IMR-90 (cell line): ENCODE measurements at regions not wholly inside any gene's neighbourhood (a gene's known extent, or its start where the extent isn't known, plus 50 kb on each side); places are given as distances from the start of the nearest gene placed in this dataset.

ENCODE experiments used
- ATAC-seq: fragments of 200-7000 bp; cut with Tn5 transposase; 2 replicates; pipeline ENCODE4 v1.9.1; 2020; ENCODE audit warnings: low read depth, mild to moderate bottlenecking, moderate library complexity
- BruUV-seq: library from RNA; stranded (reverse); fragments of 400-500 nt; replicated peaks from 2 replicates; lab custom pipeline; 2021; lab: Mats Ljungman, UMichigan
- CTCF ChIA-PET: fragments of 300-600 bp; formaldehyde crosslinking; extraction: SDS; loops from one replicate; lab custom pipeline; 2021; ENCODE audit warnings: antibody characterized with exemption; lab: Yijun Ruan, JAX
- POLR2A ChIA-PET: fragments of 300-600 bp; sonication (Branson Sonifier 250); formaldehyde crosslinking; loops from one replicate; lab custom pipeline; 2022; ENCODE audit warnings: antibody characterized with exemption; ENCODE audit not compliant: unreplicated experiment; lab: Charles Lee
- DNase-seq: peaks from one replicate; pipeline ENCODE4 v3.0.0; 2013
- H2AFZ ChIP-seq: replicated peaks from 2 replicates; pipeline ENCODE3; 2013; ENCODE audit warnings: low read length, mild to moderate bottlenecking; ENCODE audit not compliant: poor library complexity
- H2AK5ac ChIP-seq: 2 replicates; pipeline ENCODE4 v1.6.1; 2013; ENCODE audit warnings: low read depth, low read length, inconsistent platforms
- H2AK9ac ChIP-seq: replicated peaks from 2 replicates; pipeline ENCODE3; 2013; ENCODE audit warnings: mild to moderate bottlenecking, low read depth, low read length, moderate library complexity; ENCODE audit not compliant: poor library complexity
- H2BK120ac ChIP-seq: 2 replicates; pipeline ENCODE4 v1.6.1; 2013; ENCODE audit warnings: low read depth, low read length, inconsistent platforms
- H2BK15ac ChIP-seq: 3 replicates; pipeline ENCODE4 v1.6.1; 2013; ENCODE audit warnings: low read depth, low read length, inconsistent platforms
- H2BK20ac ChIP-seq: 2 replicates; pipeline ENCODE4 v1.6.1; 2013; ENCODE audit warnings: low read depth, mild to moderate bottlenecking, inconsistent platforms, low read length, moderate library complexity
- H2BK5ac ChIP-seq: 2 replicates; pipeline ENCODE4 v1.6.1; 2013; ENCODE audit warnings: mild to moderate bottlenecking, low read depth, low read length, inconsistent platforms; ENCODE audit not compliant: poor library complexity, severe bottlenecking
- H3K14ac ChIP-seq: replicated peaks from 2 replicates; pipeline ENCODE4 v1.6.1; 2013; ENCODE audit warnings: low read depth, low read length, inconsistent platforms
- H3K18ac ChIP-seq: 2 replicates; pipeline ENCODE4 v1.6.1; 2013; ENCODE audit warnings: low read depth, low read length, control low read depth
- H3K23ac ChIP-seq: 2 replicates; pipeline ENCODE4 v1.6.1; 2013; ENCODE audit warnings: low read depth, low read length, inconsistent platforms
- H3K27ac ChIP-seq: 2 replicates; pipeline ENCODE4 v1.5.1; 2013; ENCODE audit warnings: mild to moderate bottlenecking, control low read depth, low read length; ENCODE audit not compliant: insufficient read depth
- H3K27me3 ChIP-seq: 2 replicates; pipeline ENCODE4 v1.6.1; 2013; ENCODE audit warnings: low read length; ENCODE audit not compliant: control insufficient read depth, insufficient read depth
- H3K36me3 ChIP-seq: 2 replicates; pipeline ENCODE4 v1.6.1; 2013; ENCODE audit warnings: low read length, mixed read lengths; ENCODE audit not compliant: control insufficient read depth, insufficient read depth
- H3K4ac ChIP-seq: 2 replicates; pipeline ENCODE4 v1.6.1; 2013; ENCODE audit warnings: low read depth, low read length, inconsistent platforms
- H3K4me1 ChIP-seq: 2 replicates; pipeline ENCODE4 v1.6.1; 2013; ENCODE audit warnings: low read length, mixed read lengths; ENCODE audit not compliant: control insufficient read depth, insufficient read depth
- H3K4me2 ChIP-seq: 2 replicates; pipeline ENCODE4 v1.6.1; 2013; ENCODE audit warnings: low read depth, mild to moderate bottlenecking, control low read depth, low read length, moderate library complexity
- H3K4me3 ChIP-seq: 2 replicates; pipeline ENCODE4 v1.5.1; 2013; ENCODE audit warnings: low read depth, mild to moderate bottlenecking, control low read depth, low read length, moderate library complexity; ENCODE audit not compliant: insufficient read depth
- H3K56ac ChIP-seq: 2 replicates; pipeline ENCODE4 v1.6.1; 2013; ENCODE audit warnings: low read length, inconsistent platforms; ENCODE audit not compliant: insufficient read depth; ENCODE audit errors: extremely low read depth
- H3K79me1 ChIP-seq, 2 experiments: 2 replicates each; pipeline ENCODE4 v1.6.1; 2013; ENCODE audit warnings: low read length in 2 of 2, inconsistent platforms in 1 of 2, low read depth in 1 of 2
- H3K9ac ChIP-seq: 2 replicates; pipeline ENCODE4 v1.6.1; 2013; ENCODE audit warnings: low read depth, low read length, control low read depth
- H3K9me1 ChIP-seq: 2 replicates; pipeline ENCODE4 v1.6.1; 2013; ENCODE audit warnings: low read length, inconsistent platforms; ENCODE audit not compliant: insufficient read depth
- H3K9me3 ChIP-seq: 2 replicates; pipeline ENCODE4 v1.6.1; 2013; ENCODE audit warnings: low read length; ENCODE audit not compliant: control insufficient read depth, insufficient read depth
- H4K20me1 ChIP-seq: 2 replicates; pipeline ENCODE4 v1.6.1; 2013; ENCODE audit warnings: low read length, inconsistent platforms; ENCODE audit not compliant: insufficient read depth
- H4K5ac ChIP-seq: 2 replicates; pipeline ENCODE4 v1.6.1; 2013; ENCODE audit warnings: mild to moderate bottlenecking, low read depth, low read length, control low read depth
- H4K8ac ChIP-seq, 2 experiments: 2 replicates each; pipeline ENCODE4 v1.6.1; 2013; ENCODE audit warnings: low read depth in 2 of 2, low read length in 2 of 2, control low read depth in 1 of 2, inconsistent platforms in 1 of 2
- H4K91ac ChIP-seq: 2 replicates; pipeline ENCODE4 v1.6.1; 2013; ENCODE audit warnings: low read depth, low read length, inconsistent platforms; ENCODE audit not compliant: insufficient read depth
- CHD1 ChIP-seq: IDR thresholded peaks from 2 replicates; pipeline ENCODE4 v1.6.1; 2012; ENCODE audit warnings: low read depth, low read length, improper control_type of control experiment
- FOS ChIP-seq: fragments of 150-350 bp; IDR thresholded peaks from 2 replicates; pipeline ENCODE4 v1.6.1; 2016; ENCODE audit warnings: low read depth, low read length
- MAFK ChIP-seq: IDR thresholded peaks from 2 replicates; pipeline ENCODE4 v1.6.1; 2012; ENCODE audit warnings: low read depth, low read length, improper control_type of control experiment
- MXI1 ChIP-seq: IDR thresholded peaks from 2 replicates; pipeline ENCODE4 v1.6.1; 2012; ENCODE audit warnings: low read depth, mild to moderate bottlenecking, low read length, moderate library complexity, borderline replicate concordance
- NFE2L2 ChIP-seq: fragments of 150-350 bp; IDR thresholded peaks from 2 replicates; pipeline ENCODE4 v1.6.1; 2016; ENCODE audit warnings: low read depth, mild to moderate bottlenecking, low read length
- RAD21 ChIP-seq: IDR thresholded peaks from 2 replicates; pipeline ENCODE4 v1.6.1; 2012; ENCODE audit warnings: low read length, improper control_type of control experiment
- RFX5 ChIP-seq: IDR thresholded peaks from 2 replicates; pipeline ENCODE4 v1.8.0; 2012; ENCODE audit warnings: low read depth, mild to moderate bottlenecking, low read length, moderate library complexity
- SMC3 ChIP-seq: fragments of 150-350 bp; IDR thresholded peaks from 2 replicates; pipeline ENCODE4 v1.6.1; 2016; ENCODE audit warnings: low read depth, mild to moderate bottlenecking, antibody characterized with exemption, low read length, moderate library complexity
- WGBS, 2 experiments: methylation state at CpG; one replicate each; pipeline versions ENCODE4 v1.1.5 to v1.1.7; 2013; ENCODE audit warnings: missing lambda C conversion rate in 2 of 2; ENCODE audit not compliant: insufficient read length in 1 of 2; ENCODE audit errors: extremely low coverage in 2 of 2; 5-methylcytosine and 5-hydroxymethylcytosine counted together
- dilution Hi-C: fragments of 300-500 bp; cut with HindIII; formaldehyde crosslinking; loops from one replicate; pipeline ENCODE4 v1.14.3; 2018; ENCODE audit warnings: low sequenced_read_pairs; ENCODE audit not compliant: unreplicated experiment
- in situ Hi-C: fragments of 300-500 bp; cut with MboI; formaldehyde crosslinking; loops from 3 replicates; pipeline ENCODE4 v1.14.3; 2019; ENCODE audit warnings: low sequenced_read_pairs, inconsistent platforms, mixed read lengths
- intact Hi-C: fragments of 100-400 bp; cut with micrococcal nuclease; formaldehyde crosslinking; loops from 2 replicates; pipeline ENCODE4 v1.10.0; 2022

DNA sequence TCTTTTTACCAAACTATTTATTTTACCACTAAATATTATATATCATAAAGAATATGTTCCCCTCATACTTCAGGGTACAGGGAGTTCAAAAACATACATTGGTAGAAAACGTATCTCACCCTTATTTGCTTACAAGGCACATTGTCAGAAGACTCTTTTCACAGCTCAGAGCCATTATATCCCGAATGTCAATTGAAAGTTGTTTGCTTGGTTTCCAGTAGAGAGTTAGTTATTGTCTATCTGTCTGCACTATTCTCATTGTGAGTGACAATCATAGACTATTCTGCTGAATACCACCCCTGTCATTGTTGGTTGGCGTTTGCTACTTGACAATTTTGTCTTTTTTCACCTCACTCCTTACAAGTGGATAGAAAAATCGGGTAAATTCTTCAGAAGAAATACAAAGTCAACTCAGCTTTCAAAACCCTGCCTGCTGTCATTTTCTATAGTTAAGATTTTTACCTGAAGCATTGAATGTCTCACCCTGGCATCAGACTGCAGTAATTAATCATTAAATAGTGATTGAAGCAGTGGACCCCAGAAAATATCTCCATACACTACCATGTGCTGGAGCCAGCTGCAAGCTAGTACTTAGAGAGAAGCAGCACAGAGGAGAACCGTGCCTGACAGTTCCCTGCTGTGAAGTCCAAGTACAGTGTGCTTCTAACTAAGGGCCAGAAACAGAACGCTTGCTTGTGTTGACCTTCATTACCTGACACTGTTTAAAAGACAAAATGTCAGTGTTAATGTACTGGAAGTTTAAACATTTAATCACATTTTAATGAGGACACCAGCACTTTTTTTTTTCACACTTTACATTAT is 510.6 kb downstream of the RERGL start:
- Histone ChIP-seq H2AK5ac (no peak overlapping the region), H3K9ac (no peak overlapping the region), H2BK5ac (no peak overlapping the region), H3K9me3 (peaks cover 5% of the 10 kb centered on the region), H3K4ac (no peak overlapping the region), H3K4me1 (no peaks in the 10 kb centered on the region), H3K56ac (no peak overlapping the region), H3K18ac (no peak overlapping the region), H3K14ac (no peak overlapping the region), H3K23ac (no peak overlapping the region), H4K8ac (no peak overlapping the region), H3K27me3 (no peaks in the 10 kb centered on the region), H2BK20ac (no peak overlapping the region), H2BK15ac (no peak overlapping the region), H4K5ac (no peak overlapping the region), H2AFZ (no peak overlapping the region), H3K4me3 (no peak overlapping the region), H4K20me1 (no peaks in the 10 kb centered on the region), H2BK120ac (no peak overlapping the region), H3K36me3 (no peaks in the 10 kb centered on the region), H4K91ac (no peak overlapping the region), H2AK9ac (no peak overlapping the region), H3K4me2 (no peak overlapping the region), H3K27ac (no peak overlapping the region), H3K79me1 (no peaks in the 10 kb centered on the region), H3K9me1 (no peaks in the 10 kb centered on the region)
- TF ChIP-seq MAFK, result no peak
- no peak for TF ChIP-seq CHD1
- TF ChIP-seq NFE2L2, result no peak
- no peak for TF ChIP-seq MXI1
- TF ChIP-seq SMC3, result no peak
- no peak for TF ChIP-seq RAD21
- TF ChIP-seq FOS, result no peak
- no peak for TF ChIP-seq RFX5
- DNase-seq, result no peak
- ChIA-PET POLR2A (no interaction called here), CTCF (no interaction called here)
- WGBS, 2 experiments, result no CpG with 5 or more reads among the region's 6 CpGs
- BruUV-seq, result no TSS peak
- intact Hi-C loops (no loop called here), in situ Hi-C loops (no loop called here), dilution Hi-C loops (no loop called here)
- ATAC-seq, result no peak
